ENCODE measurements at regions not wholly inside any gene's neighbourhood (a gene's known extent, or its start where the extent isn't known, plus 50 kb on each side); places are given as distances from the start of the nearest gene placed in this dataset.

DNA sequence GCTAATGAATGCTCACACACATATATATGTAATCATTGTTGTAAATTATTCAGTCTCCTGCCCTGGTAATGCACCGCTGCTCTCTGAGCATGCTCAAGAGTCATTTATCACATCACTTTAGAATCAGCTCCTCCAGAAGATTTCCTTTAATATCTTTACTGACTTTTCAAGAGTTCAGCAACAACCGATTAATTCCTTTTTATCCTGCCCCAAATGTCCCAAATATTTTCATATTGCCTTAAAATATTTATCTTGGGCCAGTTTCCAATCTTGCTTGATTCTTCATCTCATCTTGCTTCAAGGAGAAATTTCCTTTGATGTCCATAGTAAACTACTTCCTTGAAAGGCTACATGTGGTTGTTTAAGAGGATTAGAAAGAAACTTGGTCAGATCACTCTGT, 132.5 kb downstream of the NHLRC3 start:
- H3K27ac ChIP-seq, result no peak overlapping the region
- H3K4me1 ChIP-seq, result no peaks in the 10 kb centered on the region
- 78 to 79% methylated on average over 2 of the region's 2 CpGs for WGBS, 2 donors
- no peaks in the 10 kb centered on the region for H3K9me3 ChIP-seq
- no peak for TF ChIP-seq POLR2AphosphoS5 (IDR thresholded peaks at IDR 0.05)
- no peak for TF ChIP-seq EP300 (IDR thresholded peaks at IDR 0.05)
- TF ChIP-seq, protein P1, sequence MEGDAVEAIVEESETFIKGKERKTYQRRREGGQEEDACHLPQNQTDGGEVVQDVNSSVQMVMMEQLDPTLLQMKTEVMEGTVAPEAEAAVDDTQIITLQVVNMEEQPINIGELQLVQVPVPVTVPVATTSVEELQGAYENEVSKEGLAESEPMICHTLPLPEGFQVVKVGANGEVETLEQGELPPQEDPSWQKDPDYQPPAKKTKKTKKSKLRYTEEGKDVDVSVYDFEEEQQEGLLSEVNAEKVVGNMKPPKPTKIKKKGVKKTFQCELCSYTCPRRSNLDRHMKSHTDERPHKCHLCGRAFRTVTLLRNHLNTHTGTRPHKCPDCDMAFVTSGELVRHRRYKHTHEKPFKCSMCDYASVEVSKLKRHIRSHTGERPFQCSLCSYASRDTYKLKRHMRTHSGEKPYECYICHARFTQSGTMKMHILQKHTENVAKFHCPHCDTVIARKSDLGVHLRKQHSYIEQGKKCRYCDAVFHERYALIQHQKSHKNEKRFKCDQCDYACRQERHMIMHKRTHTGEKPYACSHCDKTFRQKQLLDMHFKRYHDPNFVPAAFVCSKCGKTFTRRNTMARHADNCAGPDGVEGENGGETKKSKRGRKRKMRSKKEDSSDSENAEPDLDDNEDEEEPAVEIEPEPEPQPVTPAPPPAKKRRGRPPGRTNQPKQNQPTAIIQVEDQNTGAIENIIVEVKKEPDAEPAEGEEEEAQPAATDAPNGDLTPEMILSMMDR (IDR thresholded peaks at IDR 0.05), result no peak
- TF ChIP-seq POLR2A (IDR thresholded peaks at IDR 0.05), result no peak
- intact Hi-C loops (cut with DNase I), result no loop called here
- no peaks in the 10 kb centered on the region for H3K27me3 ChIP-seq
- no peak overlapping the region for H3K4me3 ChIP-seq
- no peaks in the 10 kb centered on the region for H3K36me3 ChIP-seq
- DNase-seq, result no peak

DNA sequence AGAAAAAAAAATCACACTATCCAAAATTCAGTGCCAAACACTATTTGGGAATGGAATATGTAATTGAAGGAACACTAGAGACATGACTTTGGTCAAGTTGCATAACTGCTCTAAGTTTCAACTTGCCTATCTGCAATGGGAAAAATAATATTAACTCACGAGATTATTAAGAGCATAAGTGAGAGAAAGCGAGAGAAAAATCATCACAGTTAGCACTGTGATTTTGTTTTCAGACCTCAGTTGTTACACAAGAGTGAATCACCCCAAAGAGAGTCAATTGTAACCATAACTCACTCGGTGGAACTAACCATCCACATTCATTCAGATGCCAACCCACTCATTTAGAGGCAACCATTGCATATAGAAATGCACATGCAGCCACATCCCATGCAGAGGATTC, 147.1 kb downstream of the NHLRC3 start:
- TF ChIP-seq POLR2A (IDR thresholded peaks at IDR 0.05), result no peak
- TF ChIP-seq POLR2AphosphoS5 (IDR thresholded peaks at IDR 0.05), result peak in 1 of 4 donors; percentile 23
- TF ChIP-seq EP300 (IDR thresholded peaks at IDR 0.05), result no peak
- TF ChIP-seq, protein P1 (IDR thresholded peaks at IDR 0.05), result no peak
- intact Hi-C loops (cut with DNase I), result no loop called here
- Histone ChIP-seq H3K4me1 (peaks cover 0 to 12% (median 5%) of the 10 kb centered on the region in 4 donors), H3K36me3 (no peaks in the 10 kb centered on the region), H3K4me3 (no peak overlapping the region), H3K9me3 (no peaks in the 10 kb centered on the region), H3K27me3 (no peaks in the 10 kb centered on the region), H3K27ac (peak overlapping the region in 2 of 4 donors; percentile 30 to 34)
- WGBS, 2 donors, result 62 to 74% methylated on average over 3 of the region's 3 CpGs
- DNase-seq, result no peak

DNA sequence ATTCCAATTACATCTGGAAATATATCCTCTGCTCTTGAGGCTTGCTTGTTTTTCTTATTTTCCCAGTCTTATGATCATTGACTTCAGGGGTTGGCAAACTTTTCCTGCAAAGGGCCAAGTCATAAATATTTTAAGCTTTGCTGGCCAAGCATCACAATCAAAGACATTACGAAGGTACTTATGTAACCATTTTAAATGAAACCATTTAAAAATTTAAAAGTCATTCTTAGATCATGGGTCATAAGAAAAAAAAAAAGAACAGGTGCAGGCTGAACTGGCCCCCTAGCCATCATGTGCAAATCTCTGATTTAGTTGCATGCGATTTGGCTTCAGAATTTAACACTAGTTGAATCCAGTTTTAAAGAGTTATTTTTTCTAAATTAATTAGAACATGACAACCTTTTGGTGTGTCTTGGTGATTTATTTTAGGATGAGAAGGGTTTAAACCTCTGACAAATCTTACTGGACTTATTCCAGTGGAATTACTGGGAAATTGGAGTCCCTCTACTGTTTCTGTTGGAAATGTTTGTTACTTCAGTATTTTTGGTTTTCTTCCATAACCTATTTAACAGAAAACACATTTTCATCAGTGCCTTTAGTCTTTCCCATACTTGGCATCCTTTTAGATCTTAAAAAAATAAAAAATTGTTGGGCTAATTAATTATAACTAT, 148.1 kb downstream of the NHLRC3 start:
- no peak for DNase-seq
- H3K4me3 ChIP-seq, result no peak overlapping the region
- no peaks in the 10 kb centered on the region for H3K27me3 ChIP-seq
- H3K9me3 ChIP-seq, result no peaks in the 10 kb centered on the region
- H3K4me1 ChIP-seq, result peaks cover 0 to 12% (median 5%) of the 10 kb centered on the region in 4 donors
- H3K27ac ChIP-seq, result peak overlapping the region in 2 of 4 donors; percentile 30 to 34
- no peaks in the 10 kb centered on the region for H3K36me3 ChIP-seq
- peak; percentile 12 to 26 (median 20) for TF ChIP-seq POLR2AphosphoS5 (IDR thresholded peaks at IDR 0.05)
- TF ChIP-seq POLR2A (IDR thresholded peaks at IDR 0.05), result no peak
- WGBS, 2 donors, result 74 to 77% methylated on average over 2 of the region's 2 CpGs
- intact Hi-C loops (cut with DNase I), result no loop called here

DNA sequence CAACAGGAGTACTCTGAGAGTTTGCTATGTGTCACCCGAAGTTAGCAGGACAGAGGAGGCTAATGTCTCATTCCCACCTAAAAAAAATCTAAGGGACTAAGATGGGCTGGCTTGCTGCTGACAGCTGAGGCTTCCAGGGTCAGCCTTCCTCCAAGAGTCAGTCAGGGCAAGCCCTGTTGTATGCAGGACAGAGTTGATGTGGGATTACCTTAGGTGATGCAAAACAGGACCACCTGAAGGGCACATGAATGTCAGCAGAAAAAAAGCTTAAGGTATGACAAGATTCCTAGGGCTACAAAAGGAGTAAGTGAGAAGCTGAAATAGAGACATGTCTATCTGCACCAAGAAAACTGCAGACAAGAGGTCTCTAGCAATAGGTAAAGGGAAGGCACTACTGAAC, 151.5 kb downstream of the NHLRC3 start:
- H3K36me3 ChIP-seq, result no peaks in the 10 kb centered on the region

DNA sequence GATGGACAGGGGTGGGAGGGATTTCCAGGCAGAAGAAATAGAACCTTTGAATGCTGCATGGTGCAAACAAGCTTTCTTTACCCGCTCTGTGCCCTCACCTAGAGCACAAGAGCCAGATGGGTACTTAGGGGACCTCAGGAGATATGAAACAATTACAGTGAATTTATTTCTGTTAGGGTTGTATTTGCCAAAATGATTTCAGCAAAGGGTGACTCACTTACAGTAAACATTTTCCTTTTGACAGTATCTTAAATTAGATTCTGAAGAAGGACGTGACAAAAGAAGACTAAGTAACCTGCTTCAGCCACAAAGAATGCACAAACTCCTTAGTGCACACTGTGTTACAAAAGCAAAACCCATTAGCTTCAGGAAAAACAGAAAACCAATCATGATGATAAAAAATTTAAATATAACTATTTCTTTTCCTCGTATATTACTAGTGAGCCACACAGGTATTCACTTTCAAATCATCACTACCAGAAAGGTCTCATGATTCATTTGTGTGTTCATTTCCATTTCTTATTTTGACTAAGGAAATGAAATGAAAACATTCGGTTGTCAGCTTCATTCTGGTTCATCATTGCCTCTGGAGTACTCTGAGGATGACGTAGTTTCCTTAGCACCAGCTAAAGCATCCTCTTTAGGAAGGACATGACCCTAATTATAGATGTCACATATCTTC, 158.8 kb downstream of the NHLRC3 start:
- Histone ChIP-seq H3K4me1 (peaks cover 0 to 12% (median 5%) of the 10 kb centered on the region in 4 donors), H3K36me3 (no peaks in the 10 kb centered on the region), H3K4me3 (no peak overlapping the region), H3K9me3 (no peaks in the 10 kb centered on the region), H3K27me3 (no peaks in the 10 kb centered on the region), H3K27ac (peak overlapping the region in 1 of 4 donors; percentile 44)
- DNase-seq, result no peak
- 67% methylated on average over 5 of the region's 5 CpGs for WGBS, 2 donors
- TF ChIP-seq, protein P1 (IDR thresholded peaks at IDR 0.05), result no peak
- TF ChIP-seq EP300 (IDR thresholded peaks at IDR 0.05), result no peak
- no peak for TF ChIP-seq POLR2AphosphoS5 (IDR thresholded peaks at IDR 0.05)
- no peak for TF ChIP-seq POLR2A (IDR thresholded peaks at IDR 0.05)
- intact Hi-C loops (cut with DNase I), result no loop called here

More for the DNA sequence above, 151.5 kb downstream of the NHLRC3 start:
- no peak overlapping the region for H3K27ac ChIP-seq
- TF ChIP-seq, protein P1 (IDR thresholded peaks at IDR 0.05), result no peak
- TF ChIP-seq POLR2AphosphoS5 (IDR thresholded peaks at IDR 0.05) (no peak), EP300 (IDR thresholded peaks at IDR 0.05) (no peak), POLR2A (IDR thresholded peaks at IDR 0.05) (no peak)
- no peaks in the 10 kb centered on the region for H3K9me3 ChIP-seq
- WGBS, 2 donors, result 74 to 81% methylated on average over 1 of the region's 1 CpG
- no peak for DNase-seq
- intact Hi-C loops (cut with DNase I), result no loop called here
- H3K4me1 ChIP-seq, result peaks cover 0 to 12% (median 5%) of the 10 kb centered on the region in 4 donors
- H3K4me3 ChIP-seq, result no peak overlapping the region
- no peaks in the 10 kb centered on the region for H3K27me3 ChIP-seq

All from sigmoid colon (tissue), 6 donors.